ENCODE measurements at regions not wholly inside any gene's neighbourhood (a gene's known extent, or its start where the extent isn't known, plus 50 kb on each side); places are given as distances from the start of the nearest gene placed in this dataset.

- no peak for TF ChIP-seq CTCF (IDR thresholded peaks at IDR 0.05)
- no peak for TF ChIP-seq POLR2AphosphoS5 (IDR thresholded peaks at IDR 0.05; ENCODE audit: insufficient read depth in 1 of 2, low read depth in 1 of 2)
Observed at GRCh38 chr2:807300-807699, 130.1 kb upstream of the TMEM18 start.
